ENCODE measurements at regions not wholly inside any gene's neighbourhood (a gene's known extent, or its start where the extent isn't known, plus 50 kb on each side); places are given as distances from the start of the nearest gene placed in this dataset.
"Not testable (repeated sequence)": the region's sequence is repeated elsewhere in the genome, so short reads cannot be mapped to it uniquely, and the experiment has no call there.

- WGBS, 2 experiments (ENCODE audit: low coverage in 1 of 2, low lambda C conversion rate in 2 of 2, missing lambda C conversion rate in 2 of 2): 39 to 52% methylated on average over 5 to 6 of the region's 7 CpGs
- H3K27me3 ChIP-seq (replicated peaks; ENCODE audit: insufficient read depth); H3K9me2 ChIP-seq (ENCODE audit: insufficient read depth); H3K4me3 ChIP-seq; H3F3A ChIP-seq (ENCODE audit: insufficient read depth); DNase-seq; H3K36me3 ChIP-seq (ENCODE audit: low read depth); H4K20me1 ChIP-seq (ENCODE audit: insufficient read depth); in situ Hi-C loops (cut with MboI); H3K79me2 ChIP-seq (ENCODE audit: insufficient read depth); H2AFZ ChIP-seq; H3K9ac ChIP-seq; H3K4me1 ChIP-seq (ENCODE audit: insufficient read depth); H3K4me2 ChIP-seq (ENCODE audit: unreplicated experiment); H3K9me3 ChIP-seq (ENCODE audit: low read depth); H3K27ac ChIP-seq: not testable (repeated sequence)
Measured at GRCh38 chr14:105752420-105752819, 226.0 kb downstream of the TMEM121 start.

DNA sequence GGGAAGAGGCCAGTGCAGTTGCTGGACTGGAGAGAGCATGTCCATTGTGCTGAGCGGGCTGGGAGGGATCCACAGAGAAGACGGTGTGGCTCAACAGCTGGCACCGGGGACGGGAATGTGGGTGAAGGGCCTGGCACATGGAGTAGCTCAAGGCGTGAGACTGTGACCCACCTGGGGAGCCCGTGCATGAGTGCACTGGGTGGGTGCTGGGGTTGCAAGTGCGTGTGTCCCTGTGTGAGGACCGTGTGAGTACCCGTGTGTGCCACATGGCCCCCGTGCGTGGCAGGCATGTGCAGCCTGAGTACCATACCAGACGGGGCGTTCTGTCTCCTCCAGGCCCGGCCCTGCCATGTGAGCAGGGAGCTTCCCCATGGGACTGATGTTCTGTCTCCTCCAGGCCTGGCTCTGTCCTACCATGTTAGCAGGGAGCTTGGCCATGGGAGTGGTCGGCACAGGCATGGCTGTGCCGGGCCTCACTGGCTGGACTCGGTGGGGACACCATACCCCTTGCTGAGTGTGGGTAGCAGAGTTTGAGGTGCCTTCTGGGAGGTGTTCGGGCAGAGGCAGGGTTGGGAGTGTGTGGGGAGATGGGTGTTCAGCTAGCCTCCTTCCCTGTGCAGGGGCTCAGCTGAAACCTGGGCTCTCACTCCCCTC is 234.4 kb downstream of the TMEM121 start:
- no peak overlapping the region for H3K4me3 ChIP-seq
- H3K27ac ChIP-seq: no peak overlapping the region
- no peaks in the 10 kb centered on the region for H3K4me1 ChIP-seq (ENCODE audit: insufficient read depth)
- no peak overlapping the region for H2AFZ ChIP-seq
- in situ Hi-C loops (cut with MboI): no loop called here
- WGBS, 2 experiments (ENCODE audit: low coverage in 1 of 2, low lambda C conversion rate in 2 of 2, missing lambda C conversion rate in 2 of 2): 39 to 55% methylated on average over 15 to 16 of the region's 18 CpGs
- H3F3A ChIP-seq (ENCODE audit: insufficient read depth): no peaks in the 10 kb centered on the region
- H3K9me3 ChIP-seq (ENCODE audit: low read depth): no peaks in the 10 kb centered on the region
- no peaks in the 10 kb centered on the region for H3K36me3 ChIP-seq (ENCODE audit: low read depth)
- no peaks in the 10 kb centered on the region for H3K27me3 ChIP-seq (replicated peaks; ENCODE audit: insufficient read depth)
- DNase-seq: no peak
- no peaks in the 10 kb centered on the region for H3K9me2 ChIP-seq (ENCODE audit: insufficient read depth)
- no peaks in the 10 kb centered on the region for H4K20me1 ChIP-seq (ENCODE audit: insufficient read depth)
- H3K4me2 ChIP-seq (ENCODE audit: unreplicated experiment): no peak overlapping the region
- TF ChIP-seq EZH2phosphoT487 (IDR thresholded peaks at IDR 0.05; ENCODE audit: insufficient read depth, low read depth): no peak
- TF ChIP-seq EZH2 (IDR thresholded peaks at IDR 0.05; ENCODE audit: insufficient read depth, poor library complexity, severe bottlenecking): no peak
- no peaks in the 10 kb centered on the region for H3K79me2 ChIP-seq (ENCODE audit: insufficient read depth)
- no peak overlapping the region for H3K9ac ChIP-seq

DNA sequence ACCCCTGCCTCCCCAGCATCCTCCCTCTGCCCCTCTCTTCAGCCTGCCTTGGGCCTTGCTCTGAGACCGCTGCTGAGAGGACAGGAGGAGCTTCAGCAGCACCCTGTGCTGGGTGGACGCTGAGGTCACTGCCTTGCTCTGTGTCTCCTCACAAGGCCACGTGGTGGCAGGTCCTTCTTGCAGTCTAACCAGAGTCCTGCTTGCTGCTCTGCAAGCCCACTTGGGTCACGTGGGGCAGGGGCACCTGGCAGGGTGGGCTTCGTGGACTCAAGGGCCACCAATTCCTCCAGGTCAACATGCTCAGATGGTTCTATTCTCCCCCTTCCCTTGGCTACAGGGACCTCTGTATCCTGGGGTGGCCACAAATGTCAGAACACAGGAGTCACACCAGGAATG is 235.0 kb downstream of the TMEM121 start:
- not testable (repeated sequence) for H3K9ac ChIP-seq; H3K79me2 ChIP-seq (ENCODE audit: insufficient read depth)
- WGBS, 2 experiments (ENCODE audit: low coverage in 1 of 2, low lambda C conversion rate in 2 of 2, missing lambda C conversion rate in 2 of 2): 15 to 19% methylated on average over 5 of the region's 5 CpGs

GRCh38 chr14:105761842-105762241 is 235.5 kb downstream of the TMEM121 start:
- Histone ChIP-seq H2AFZ (no peak overlapping the region), H3K4me3 (no peak overlapping the region), H3K9me2 (ENCODE audit: insufficient read depth) (no peaks in the 10 kb centered on the region), H3K27ac (no peak overlapping the region), H3K27me3 (replicated peaks; ENCODE audit: insufficient read depth) (no peaks in the 10 kb centered on the region), H3K9me3 (ENCODE audit: low read depth) (no peaks in the 10 kb centered on the region), H3K4me1 (ENCODE audit: insufficient read depth) (no peaks in the 10 kb centered on the region), H3K36me3 (ENCODE audit: low read depth) (no peaks in the 10 kb centered on the region), H3K79me2 (ENCODE audit: insufficient read depth) (no peaks in the 10 kb centered on the region), H3K4me2 (ENCODE audit: unreplicated experiment) (no peak overlapping the region), H3K9ac (no peak overlapping the region), H4K20me1 (ENCODE audit: insufficient read depth) (no peaks in the 10 kb centered on the region), H3F3A (ENCODE audit: insufficient read depth) (no peaks in the 10 kb centered on the region)
- WGBS, 2 experiments (ENCODE audit: low coverage in 1 of 2, low lambda C conversion rate in 2 of 2, missing lambda C conversion rate in 2 of 2): 40 to 52% methylated on average over 9 of the region's 9 CpGs
- in situ Hi-C loops (cut with MboI): no loop called here
- DNase-seq: no peak
- TF ChIP-seq EZH2 (IDR thresholded peaks at IDR 0.05; ENCODE audit: insufficient read depth, poor library complexity, severe bottlenecking) (no peak), EZH2phosphoT487 (IDR thresholded peaks at IDR 0.05; ENCODE audit: insufficient read depth, low read depth) (no peak)

More for the DNA sequence above, 235.0 kb downstream of the TMEM121 start:
- H3K9me3 ChIP-seq (ENCODE audit: low read depth); H2AFZ ChIP-seq; H3K27ac ChIP-seq; H3K36me3 ChIP-seq (ENCODE audit: low read depth); H3K27me3 ChIP-seq (replicated peaks; ENCODE audit: insufficient read depth); DNase-seq; in situ Hi-C loops (cut with MboI); H3K4me3 ChIP-seq; H4K20me1 ChIP-seq (ENCODE audit: insufficient read depth); H3K4me2 ChIP-seq (ENCODE audit: unreplicated experiment); H3K4me1 ChIP-seq (ENCODE audit: insufficient read depth); H3K9me2 ChIP-seq (ENCODE audit: insufficient read depth); H3F3A ChIP-seq (ENCODE audit: insufficient read depth): not testable (repeated sequence)

- H3K79me2 ChIP-seq (ENCODE audit: insufficient read depth); H3K27ac ChIP-seq; H3K4me1 ChIP-seq (ENCODE audit: insufficient read depth); in situ Hi-C loops (cut with MboI); H3K4me3 ChIP-seq; H2AFZ ChIP-seq; H4K20me1 ChIP-seq (ENCODE audit: insufficient read depth); H3K27me3 ChIP-seq (replicated peaks; ENCODE audit: insufficient read depth); H3K4me2 ChIP-seq (ENCODE audit: unreplicated experiment); H3K9me2 ChIP-seq (ENCODE audit: insufficient read depth); H3K36me3 ChIP-seq (ENCODE audit: low read depth); H3K9ac ChIP-seq; H3F3A ChIP-seq (ENCODE audit: insufficient read depth); H3K9me3 ChIP-seq (ENCODE audit: low read depth); DNase-seq: not testable (repeated sequence)
- WGBS, 2 experiments (ENCODE audit: low coverage in 1 of 2, low lambda C conversion rate in 2 of 2, missing lambda C conversion rate in 2 of 2): 21 to 79% methylated on average over 2 to 8 of the region's 11 CpGs
Measured at GRCh38 chr14:105762262-105762661, 235.9 kb downstream of the TMEM121 start.

DNA sequence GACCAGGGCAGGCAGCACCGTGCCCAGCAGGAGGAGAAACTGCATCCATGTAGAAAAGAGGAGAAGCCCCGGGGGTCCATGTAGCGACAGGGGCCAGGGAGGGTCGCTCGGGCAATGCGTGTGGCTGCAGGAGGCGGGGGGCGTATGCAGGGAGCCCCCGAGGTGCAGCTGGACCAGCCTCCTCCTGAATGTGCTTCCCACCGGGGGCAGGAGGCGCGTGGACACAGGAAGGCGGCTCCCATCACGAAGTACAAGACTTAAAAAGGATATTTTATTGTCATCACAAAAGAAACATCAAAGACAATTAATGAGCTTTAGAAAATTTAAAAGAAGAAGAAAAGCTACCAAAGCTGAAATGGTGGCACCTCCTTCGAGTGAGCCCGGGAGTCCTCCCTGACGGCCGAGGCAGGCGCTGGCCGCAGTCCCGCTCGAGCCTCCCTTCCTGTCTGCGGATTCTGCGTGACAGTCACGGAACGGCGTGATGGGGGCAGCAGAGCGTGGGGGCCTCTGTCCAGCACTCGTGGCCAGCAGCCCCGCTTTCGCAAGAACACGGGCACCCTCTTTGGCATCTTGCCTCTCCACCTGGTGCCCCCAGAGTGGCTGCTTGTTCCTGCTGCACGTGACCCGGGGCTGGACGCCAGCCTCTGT is 238.0 kb downstream of the TMEM121 start:
- H3K9me2 ChIP-seq (ENCODE audit: insufficient read depth); H3K4me3 ChIP-seq; in situ Hi-C loops (cut with MboI); H2AFZ ChIP-seq; DNase-seq; H3K9ac ChIP-seq; H3K4me1 ChIP-seq (ENCODE audit: insufficient read depth); H3K9me3 ChIP-seq (ENCODE audit: low read depth); H3F3A ChIP-seq (ENCODE audit: insufficient read depth); H3K79me2 ChIP-seq (ENCODE audit: insufficient read depth); H4K20me1 ChIP-seq (ENCODE audit: insufficient read depth); H3K4me2 ChIP-seq (ENCODE audit: unreplicated experiment); H3K36me3 ChIP-seq (ENCODE audit: low read depth); H3K27ac ChIP-seq; H3K27me3 ChIP-seq (replicated peaks; ENCODE audit: insufficient read depth): not testable (repeated sequence)
- WGBS, 2 experiments (ENCODE audit: low coverage in 1 of 2, low lambda C conversion rate in 2 of 2, missing lambda C conversion rate in 2 of 2): 43 to 49% methylated on average over 27 to 29 of the region's 35 CpGs

- H3K79me2 ChIP-seq (ENCODE audit: insufficient read depth); H4K20me1 ChIP-seq (ENCODE audit: insufficient read depth); H3K9me3 ChIP-seq (ENCODE audit: low read depth); H2AFZ ChIP-seq; H3F3A ChIP-seq (ENCODE audit: insufficient read depth); H3K9ac ChIP-seq; H3K36me3 ChIP-seq (ENCODE audit: low read depth); DNase-seq; in situ Hi-C loops (cut with MboI); H3K27ac ChIP-seq; H3K4me1 ChIP-seq (ENCODE audit: insufficient read depth); H3K9me2 ChIP-seq (ENCODE audit: insufficient read depth); H3K27me3 ChIP-seq (replicated peaks; ENCODE audit: insufficient read depth); H3K4me2 ChIP-seq (ENCODE audit: unreplicated experiment); H3K4me3 ChIP-seq: not testable (repeated sequence)
- 34 to 42% methylated on average over 15 of the region's 23 CpGs for WGBS, 2 experiments (ENCODE audit: low coverage in 1 of 2, low lambda C conversion rate in 2 of 2, missing lambda C conversion rate in 2 of 2)
Measured at GRCh38 chr14:105765072-105765825, 238.9 kb downstream of the TMEM121 start.
